Mesodermal cell (in vitro differentiated cells): ENCODE measurements at regions not wholly inside any gene's neighbourhood (a gene's known extent, or its start where the extent isn't known, plus 50 kb on each side); places are given as distances from the start of the nearest gene placed in this dataset.

Experiments
- H3K27ac ChIP-seq: 2 replicates; pipeline ENCODE4 v1.7.0; 2013; ENCODE audit warnings: mild to moderate bottlenecking, low read depth, low read length, moderate library complexity; ENCODE audit not compliant: severe bottlenecking
- H3K36me3 ChIP-seq: 2 replicates; pipeline ENCODE4 v1.7.1; 2013; ENCODE audit warnings: mild to moderate bottlenecking, low read length, moderate library complexity; ENCODE audit not compliant: control insufficient read depth, insufficient read depth
- H3K4me1 ChIP-seq: one replicate; pipeline ENCODE4 v1.7.1; 2013; ENCODE audit warnings: mild to moderate bottlenecking, low read length; ENCODE audit not compliant: insufficient read depth, control insufficient read depth, poor library complexity, severe bottlenecking
- H3K4me3 ChIP-seq: 2 replicates; pipeline ENCODE4 v1.7.0; 2013; ENCODE audit warnings: low read length, control low read depth, mild to moderate bottlenecking; ENCODE audit not compliant: insufficient read depth, poor library complexity, severe bottlenecking; ENCODE audit errors: extremely low read depth
- H3K9me3 ChIP-seq: 2 replicates; pipeline ENCODE4 v1.7.1; 2013; ENCODE audit warnings: mild to moderate bottlenecking, low read length, moderate library complexity; ENCODE audit not compliant: control insufficient read depth
- WGBS, 2 experiments: methylation state at CpG; one replicate each; pipeline ENCODE4 v1.1.5; 2013; ENCODE audit warnings: missing lambda C conversion rate in 2 of 2; ENCODE audit not compliant: insufficient coverage in 2 of 2; 5-methylcytosine and 5-hydroxymethylcytosine counted together

DNA sequence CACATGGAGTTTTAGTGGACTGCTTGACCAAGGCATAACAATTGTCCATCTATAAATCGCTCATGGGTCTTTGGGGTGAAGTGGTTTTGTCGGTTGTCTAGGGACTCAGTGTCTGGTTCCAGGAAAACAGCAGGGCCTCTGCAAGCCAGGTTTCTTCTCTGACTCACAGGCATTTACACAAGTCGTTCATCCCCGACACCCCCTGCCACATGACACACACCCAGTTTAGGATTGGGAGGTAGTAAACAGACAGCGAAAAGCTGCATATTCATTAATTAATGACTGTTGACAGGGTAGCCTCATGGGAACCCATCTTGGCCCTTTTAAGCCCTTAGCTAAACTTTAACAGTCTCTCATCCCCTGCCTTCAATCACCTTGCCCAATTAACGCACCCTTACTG, 194.8 kb upstream of the ACVR2A start:
- Histone ChIP-seq H3K36me3 (no peaks in the 10 kb centered on the region), H3K4me1 (peaks cover 2% of the 10 kb centered on the region), H3K9me3 (no peaks in the 10 kb centered on the region), H3K27ac (no peak overlapping the region), H3K4me3 (no peak overlapping the region)
- WGBS, 2 experiments, result 79 to 91% methylated on average over 1 to 4 of the region's 6 CpGs

DNA sequence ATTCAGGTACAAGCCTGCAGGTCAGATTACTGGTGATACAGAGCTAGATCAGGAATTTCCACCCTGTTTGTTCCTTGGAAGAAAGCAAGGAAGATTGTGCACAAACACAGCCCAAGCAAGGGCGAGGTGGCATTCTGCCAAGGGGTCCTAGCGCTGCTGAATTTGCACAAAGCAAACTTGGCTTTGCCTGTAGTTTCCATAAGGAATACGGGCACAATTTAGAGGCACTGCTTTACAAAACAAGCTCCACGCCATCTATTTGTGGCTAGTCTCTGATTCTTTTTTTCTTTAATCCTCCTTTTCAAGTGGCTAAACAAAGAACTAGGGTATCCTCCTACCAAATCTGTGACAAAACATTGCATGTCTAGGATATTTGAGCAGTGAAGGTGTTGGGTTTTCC, 195.5 kb upstream of the ACVR2A start:
- H3K36me3 ChIP-seq, result no peaks in the 10 kb centered on the region
- H3K27ac ChIP-seq, result no peak overlapping the region
- 85 to 86% methylated on average over 3 to 4 of the region's 4 CpGs for WGBS, 2 experiments
- H3K4me3 ChIP-seq, result no peak overlapping the region
- peaks cover 2% of the 10 kb centered on the region for H3K4me1 ChIP-seq
- H3K9me3 ChIP-seq, result no peaks in the 10 kb centered on the region

DNA sequence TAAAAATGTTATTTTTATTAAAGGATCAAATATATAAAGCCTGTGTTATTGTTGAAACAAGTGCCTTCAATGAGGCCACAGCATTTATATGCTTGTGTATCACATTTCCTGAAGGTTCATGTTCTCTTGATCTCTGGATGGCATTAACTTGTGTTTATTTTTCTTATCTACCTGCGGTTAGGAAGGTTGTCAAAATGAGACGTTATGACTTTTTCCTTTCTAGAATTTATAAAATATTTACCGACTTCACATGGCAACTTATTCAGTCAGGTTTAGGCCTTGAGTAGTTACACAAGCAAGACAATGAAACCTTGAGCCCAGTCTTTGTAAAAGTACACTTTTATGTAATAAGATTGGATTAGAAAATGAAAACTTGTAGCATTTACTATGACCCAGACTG, 196.4 kb upstream of the ACVR2A start:
- no CpG with 5 or more reads among the region's 3 CpGs for WGBS, 2 experiments
- Histone ChIP-seq H3K36me3 (no peaks in the 10 kb centered on the region), H3K4me3 (no peak overlapping the region), H3K9me3 (no peaks in the 10 kb centered on the region), H3K27ac (no peak overlapping the region), H3K4me1 (peaks cover 2% of the 10 kb centered on the region)

- peaks cover 1% of the 10 kb centered on the region for H3K4me1 ChIP-seq
- H3K9me3 ChIP-seq, result no peaks in the 10 kb centered on the region
- H3K27ac ChIP-seq, result no peak overlapping the region
- 83% methylated on average over 1 of the region's 3 CpGs; no CpG with 5 or more reads in 1 of the 2 experiments for WGBS, 2 experiments
- no peak overlapping the region for H3K4me3 ChIP-seq
- no peaks in the 10 kb centered on the region for H3K36me3 ChIP-seq
Measured at GRCh38 chr2:147647816-147648215, 197.0 kb upstream of the ACVR2A start.

- Histone ChIP-seq H3K27ac (no peak overlapping the region), H3K9me3 (no peaks in the 10 kb centered on the region), H3K36me3 (no peaks in the 10 kb centered on the region), H3K4me3 (no peak overlapping the region), H3K4me1 (no peaks in the 10 kb centered on the region)
- 60 to 64% methylated on average over 2 to 5 of the region's 7 CpGs for WGBS, 2 experiments
Measured at GRCh38 chr2:147646818-147647468, 197.9 kb upstream of the ACVR2A start.

- WGBS, 2 experiments, result 78 to 95% methylated on average over 3 to 4 of the region's 4 CpGs
Measured at GRCh38 chr2:147644491-147644890, 200.3 kb upstream of the ACVR2A start.

DNA sequence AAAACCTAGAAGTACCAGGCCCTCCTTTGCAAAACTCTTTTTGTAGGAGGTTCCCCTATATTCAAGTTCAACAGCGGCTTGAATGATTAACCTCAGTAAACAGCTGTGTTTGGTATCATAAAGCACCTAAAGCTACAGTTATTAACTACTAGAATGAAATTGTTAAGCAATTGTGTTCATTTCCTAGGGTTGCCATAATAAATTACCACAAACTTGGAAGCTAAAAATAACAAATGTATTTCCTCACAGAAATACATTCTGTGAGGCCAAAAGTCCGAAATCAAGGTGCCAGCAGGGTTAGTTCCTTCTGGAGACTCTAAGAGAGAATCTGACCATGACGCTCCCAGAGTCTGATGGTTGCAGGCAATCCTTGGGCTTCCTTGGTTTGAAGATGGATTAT, 202.1 kb upstream of the ACVR2A start:
- no peak overlapping the region for H3K4me3 ChIP-seq
- WGBS, 2 experiments, result 80 to 84% methylated on average over 1 to 2 of the region's 3 CpGs
- H3K27ac ChIP-seq, result no peak overlapping the region
- H3K36me3 ChIP-seq, result no peaks in the 10 kb centered on the region
- H3K9me3 ChIP-seq, result no peaks in the 10 kb centered on the region
- H3K4me1 ChIP-seq, result no peaks in the 10 kb centered on the region

More at GRCh38 chr2:147644491-147644890, 200.3 kb upstream of the ACVR2A start:
- H3K27ac ChIP-seq, result no peak overlapping the region
- H3K4me3 ChIP-seq, result no peak overlapping the region
- no peaks in the 10 kb centered on the region for H3K36me3 ChIP-seq
- H3K9me3 ChIP-seq, result no peaks in the 10 kb centered on the region
- no peaks in the 10 kb centered on the region for H3K4me1 ChIP-seq

DNA sequence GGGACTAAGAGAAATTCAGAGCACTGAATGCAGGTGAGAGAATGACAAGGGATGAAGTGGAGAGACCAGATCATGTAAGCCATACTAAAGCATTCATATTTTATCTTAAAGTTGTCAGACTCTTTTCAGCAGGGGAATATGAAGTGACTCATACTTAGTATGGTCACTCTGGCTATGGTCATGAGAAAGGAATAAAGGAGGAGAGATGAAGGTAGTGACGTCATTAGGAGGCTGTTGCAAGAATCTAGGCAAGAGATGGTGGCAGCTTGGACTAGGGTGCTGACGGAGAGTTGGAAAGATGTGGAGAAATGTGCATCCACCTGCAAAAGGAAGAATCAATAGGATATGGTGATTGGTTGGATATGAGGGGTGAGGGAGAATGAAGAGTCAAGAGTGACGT, 203.2 kb upstream of the ACVR2A start:
- H3K27ac ChIP-seq, result no peak overlapping the region
- WGBS, 2 experiments, result 90 to 95% methylated on average over 3 of the region's 3 CpGs

GRCh38 chr2:147639891-147640290, 204.9 kb upstream of the ACVR2A start:
- no peaks in the 10 kb centered on the region for H3K9me3 ChIP-seq
- no peaks in the 10 kb centered on the region for H3K36me3 ChIP-seq
- H3K4me1 ChIP-seq, result no peaks in the 10 kb centered on the region
- H3K27ac ChIP-seq, result no peak overlapping the region
- WGBS, 2 experiments, result 69% methylated on average over 2 of the region's 2 CpGs; no CpG with 5 or more reads in 1 of the 2 experiments
- no peak overlapping the region for H3K4me3 ChIP-seq

More for the DNA sequence above, 203.2 kb upstream of the ACVR2A start:
- Histone ChIP-seq H3K9me3 (no peaks in the 10 kb centered on the region), H3K4me1 (no peaks in the 10 kb centered on the region), H3K4me3 (no peak overlapping the region), H3K36me3 (no peaks in the 10 kb centered on the region)

GRCh38 chr2:147639386-147639785, 205.4 kb upstream of the ACVR2A start:
- H3K27ac ChIP-seq, result no peak overlapping the region
- no peak overlapping the region for H3K4me3 ChIP-seq
- WGBS, 2 experiments, result no CpG with 5 or more reads among the region's 2 CpGs
- H3K36me3 ChIP-seq, result no peaks in the 10 kb centered on the region
- no peaks in the 10 kb centered on the region for H3K9me3 ChIP-seq
- no peaks in the 10 kb centered on the region for H3K4me1 ChIP-seq

DNA sequence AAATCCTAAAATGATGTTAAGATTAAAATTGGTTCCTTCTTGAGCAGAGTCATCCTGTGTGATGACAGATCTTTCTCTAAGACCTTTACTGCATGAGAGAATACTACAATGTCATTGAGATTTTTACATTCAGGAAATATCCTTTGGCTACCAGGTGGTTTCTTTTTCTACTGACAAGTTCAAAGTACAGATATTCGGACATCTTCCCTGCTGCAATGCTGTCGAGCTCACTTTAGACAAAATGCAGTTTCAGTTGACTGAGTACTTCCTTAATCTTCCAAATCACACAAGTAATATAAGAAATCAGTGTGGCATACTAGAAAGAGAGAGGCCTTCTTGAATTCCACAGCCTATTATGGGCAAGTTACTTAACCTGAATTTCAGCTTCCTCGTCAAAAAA, 207.9 kb upstream of the ACVR2A start:
- Histone ChIP-seq H3K36me3 (no peaks in the 10 kb centered on the region), H3K4me1 (no peaks in the 10 kb centered on the region), H3K4me3 (no peak overlapping the region), H3K9me3 (no peaks in the 10 kb centered on the region), H3K27ac (no peak overlapping the region)
- WGBS, 2 experiments, result 92 to 100% methylated on average over 1 to 2 of the region's 3 CpGs
